PFSK-1 (cell line): ENCODE measurements at regions not wholly inside any gene's neighbourhood (a gene's known extent, or its start where the extent isn't known, plus 50 kb on each side); places are given as distances from the start of the nearest gene placed in this dataset.

Source experiments
- POLR2AphosphoS5 ChIP-seq: IDR thresholded peaks from 2 replicates; pipeline ENCODE4 v1.6.1; 2012; ENCODE audit warnings: low read depth, mild to moderate bottlenecking, control low read depth, low read length, moderate library complexity
- REST ChIP-seq, 2 experiments: IDR thresholded peaks; 2 replicates each; pipeline versions ENCODE4 v1.6.1 to v1.8.0; 2011 to 2012; ENCODE audit warnings: low read depth in 2 of 2, low read length in 2 of 2, control low read depth in 1 of 2, inconsistent platforms in 1 of 2, mild to moderate bottlenecking in 1 of 2, moderate library complexity in 1 of 2; ENCODE audit not compliant: insufficient read depth in 1 of 2

- TF ChIP-seq REST (IDR thresholded peaks at IDR 0.05; ENCODE audit: insufficient read depth in 1 of 2, low read depth in 2 of 2, low read length in 2 of 2) (no peak), POLR2AphosphoS5 (no peak)
These were observed 1145.7 kb downstream of the VRK1 start for GRCh38 chr14:97942921-97943320.
